ENCODE measurements at regions not wholly inside any gene's neighbourhood (a gene's known extent, or its start where the extent isn't known, plus 50 kb on each side); places are given as distances from the start of the nearest gene placed in this dataset.
"Not testable (repeated sequence)": the region's sequence is repeated elsewhere in the genome, so short reads cannot be mapped to it uniquely, and the experiment has no call there.

DNA sequence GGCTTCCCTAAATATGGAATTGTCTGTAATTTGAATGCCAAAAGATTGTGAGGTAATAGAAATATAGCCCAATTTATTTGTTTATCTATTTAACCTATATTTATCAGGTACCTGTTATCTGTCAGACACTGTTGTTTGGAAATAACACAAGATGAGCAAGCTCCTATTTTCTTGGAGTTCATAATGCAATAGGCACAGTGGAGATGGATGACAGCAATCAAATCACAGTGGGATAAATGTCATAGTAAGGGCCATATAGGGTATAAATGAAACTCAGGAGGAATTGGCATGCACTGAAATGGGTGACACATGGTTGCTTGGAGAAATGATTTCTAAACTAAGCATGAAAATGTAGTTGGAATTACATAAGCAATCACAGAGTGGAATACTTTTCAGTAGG lies 761.8 kb upstream of the MBL2 start:
- H3K9ac ChIP-seq, result no peak overlapping the region
- H3K27me3 Mint-ChIP-seq (ENCODE audit: insufficient read depth, low read depth), result peaks cover 2% of the 10 kb centered on the region
- DNase-seq (ENCODE audit: low spot score), result no peak
- TF ChIP-seq EZH2phosphoT487 (IDR thresholded peaks at IDR 0.05), result no peak
- no peak for TF ChIP-seq EZH2 (IDR thresholded peaks at IDR 0.05)
- H3K9me3 ChIP-seq (ENCODE audit: low read depth), result no peaks in the 10 kb centered on the region
- no peaks in the 10 kb centered on the region for H3K36me3 ChIP-seq
- H3K79me2 ChIP-seq (ENCODE audit: low read depth), result no peaks in the 10 kb centered on the region
- no peak overlapping the region for H2AFZ ChIP-seq (replicated peaks)
- H3K4me3 Mint-ChIP-seq, result no peak overlapping the region
- no peaks in the 10 kb centered on the region for H3F3A ChIP-seq (ENCODE audit: low read depth)
- H3K27ac ChIP-seq, result no peak overlapping the region
- no peak overlapping the region for H3K27ac Mint-ChIP-seq
- H3K36me3 Mint-ChIP-seq, result no peaks in the 10 kb centered on the region
- H3K4me2 ChIP-seq, result no peak overlapping the region
- no peaks in the 10 kb centered on the region for H4K20me1 ChIP-seq (ENCODE audit: low read depth)
- H3K9me3 Mint-ChIP-seq, result no peaks in the 10 kb centered on the region
- H3K4me1 Mint-ChIP-seq, result no peaks in the 10 kb centered on the region
- H3K4me1 ChIP-seq, result peaks cover 10% of the 10 kb centered on the region
- H3K4me3 ChIP-seq, result no peak overlapping the region
- no peaks in the 10 kb centered on the region for H3K27me3 ChIP-seq

DNA sequence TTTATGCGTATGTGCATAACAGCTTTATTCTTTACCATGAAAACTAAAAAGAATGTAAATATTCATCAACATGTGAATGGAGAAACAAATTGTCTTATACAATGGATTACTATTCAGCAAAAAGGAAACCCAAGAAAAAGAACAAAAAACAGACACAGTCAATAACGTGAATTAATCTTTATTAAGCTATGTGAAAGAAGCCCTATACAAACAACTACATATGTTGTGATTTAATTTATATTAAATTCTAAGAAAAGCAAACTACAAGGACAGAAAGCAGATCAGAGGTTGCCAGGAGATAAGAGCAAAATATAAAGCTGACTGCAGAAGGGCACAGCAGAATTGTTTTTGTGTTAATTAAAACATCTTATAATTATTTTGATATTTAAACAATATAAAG lies 756.4 kb upstream of the MBL2 start:
- Mint-ChIP-seq H3K36me3 (no peaks in the 10 kb centered on the region), H3K27ac (no peak overlapping the region), H3K4me3 (no peak overlapping the region), H3K27me3 (ENCODE audit: insufficient read depth, low read depth) (no peaks in the 10 kb centered on the region), H3K4me1 (no peaks in the 10 kb centered on the region), H3K9me3 (no peaks in the 10 kb centered on the region)
- no peaks in the 10 kb centered on the region for H3K27me3 ChIP-seq
- H3K4me1 ChIP-seq, result peaks cover 19% of the 10 kb centered on the region
- H3K9me3 ChIP-seq (ENCODE audit: low read depth), result no peaks in the 10 kb centered on the region
- no peak overlapping the region for H3K27ac ChIP-seq
- H3K9ac ChIP-seq, result no peak overlapping the region
- no peak for DNase-seq (ENCODE audit: low spot score)
- H2AFZ ChIP-seq (replicated peaks), result no peak overlapping the region
- H3K36me3 ChIP-seq, result no peaks in the 10 kb centered on the region
- H4K20me1 ChIP-seq (ENCODE audit: low read depth), result no peaks in the 10 kb centered on the region
- no peaks in the 10 kb centered on the region for H3K79me2 ChIP-seq (ENCODE audit: low read depth)
- TF ChIP-seq CTCF (IDR thresholded peaks at IDR 0.05) (no peak), EZH2 (IDR thresholded peaks at IDR 0.05) (no peak), EZH2phosphoT487 (IDR thresholded peaks at IDR 0.05) (no peak)
- no peak overlapping the region for H3K4me3 ChIP-seq
- no peak overlapping the region for H3K4me2 ChIP-seq
- H3F3A ChIP-seq (ENCODE audit: low read depth), result peaks cover 2% of the 10 kb centered on the region

GRCh38 chr10:53521046-53521445 lies 748.5 kb upstream of the MBL2 start:
- no peak for TF ChIP-seq EZH2phosphoT487 (IDR thresholded peaks at IDR 0.05)
- TF ChIP-seq CTCF (IDR thresholded peaks at IDR 0.05), result no peak
- TF ChIP-seq EZH2 (IDR thresholded peaks at IDR 0.05), result no peak
- peaks cover 20% of the 10 kb centered on the region for H3K4me1 ChIP-seq
- H3K27me3 Mint-ChIP-seq (ENCODE audit: insufficient read depth, low read depth), result peaks cover 4% of the 10 kb centered on the region
- no peak for DNase-seq (ENCODE audit: low spot score)
- peaks cover 14% of the 10 kb centered on the region for H3F3A ChIP-seq (ENCODE audit: low read depth)
- peaks cover 5% of the 10 kb centered on the region for H3K36me3 ChIP-seq
- H2AFZ ChIP-seq (replicated peaks), result no peak overlapping the region
- H3K9ac ChIP-seq, result no peak overlapping the region
- H3K4me2 ChIP-seq, result no peak overlapping the region
- no peaks in the 10 kb centered on the region for H3K79me2 ChIP-seq (ENCODE audit: low read depth)
- H3K4me3 ChIP-seq, result no peak overlapping the region
- H4K20me1 ChIP-seq (ENCODE audit: low read depth), result no peaks in the 10 kb centered on the region
- H3K27ac ChIP-seq, result no peak overlapping the region
- H3K9me3 ChIP-seq (ENCODE audit: low read depth), result peaks cover 13% of the 10 kb centered on the region
- peaks cover 1% of the 10 kb centered on the region for H3K36me3 Mint-ChIP-seq
- H3K27me3 ChIP-seq, result no peaks in the 10 kb centered on the region
- peaks cover 2% of the 10 kb centered on the region for H3K4me1 Mint-ChIP-seq
- H3K4me3 Mint-ChIP-seq, result no peak overlapping the region
- no peak overlapping the region for H3K27ac Mint-ChIP-seq
- H3K9me3 Mint-ChIP-seq, result peaks cover 13% of the 10 kb centered on the region

GRCh38 chr10:53508197-53508596 lies 735.6 kb upstream of the MBL2 start:
- H3K4me3 Mint-ChIP-seq, result no peak overlapping the region
- DNase-seq (ENCODE audit: low spot score), result no peak

GRCh38 chr10:53504492-53504891 lies 731.9 kb upstream of the MBL2 start:
- H3K36me3 ChIP-seq, H3K4me1 Mint-ChIP-seq: not testable (repeated sequence)

More at GRCh38 chr10:53508197-53508596, 735.6 kb upstream of the MBL2 start:
- H3F3A ChIP-seq (ENCODE audit: low read depth), result no peaks in the 10 kb centered on the region
- H3K4me2 ChIP-seq, result peak overlapping the region; percentile 0
- no peaks in the 10 kb centered on the region for H3K36me3 Mint-ChIP-seq
- peaks cover 2% of the 10 kb centered on the region for H3K4me1 Mint-ChIP-seq
- no peak overlapping the region for H3K4me3 ChIP-seq
- TF ChIP-seq EZH2phosphoT487 (IDR thresholded peaks at IDR 0.05) (no peak), CTCF (IDR thresholded peaks at IDR 0.05) (no peak), EZH2 (IDR thresholded peaks at IDR 0.05) (no peak)
- no peaks in the 10 kb centered on the region for H3K27me3 Mint-ChIP-seq (ENCODE audit: insufficient read depth, low read depth)
- H3K27ac ChIP-seq, result no peak overlapping the region
- H3K79me2 ChIP-seq (ENCODE audit: low read depth), result no peaks in the 10 kb centered on the region
- H3K9ac ChIP-seq, result no peak overlapping the region
- peaks cover 3% of the 10 kb centered on the region for H3K9me3 Mint-ChIP-seq
- peaks cover 8% of the 10 kb centered on the region for H3K4me1 ChIP-seq
- no peaks in the 10 kb centered on the region for H3K27me3 ChIP-seq
- H4K20me1 ChIP-seq (ENCODE audit: low read depth), result no peaks in the 10 kb centered on the region
- H3K9me3 ChIP-seq (ENCODE audit: low read depth), result no peaks in the 10 kb centered on the region
- H3K36me3 ChIP-seq, result no peaks in the 10 kb centered on the region
- H3K27ac Mint-ChIP-seq, result no peak overlapping the region
- peak overlapping the region; percentile 76 for H2AFZ ChIP-seq (replicated peaks)

More at GRCh38 chr10:53504492-53504891, 731.9 kb upstream of the MBL2 start:
- H3K27ac Mint-ChIP-seq; H4K20me1 ChIP-seq (ENCODE audit: low read depth); H3K27me3 ChIP-seq; H3K9me3 Mint-ChIP-seq; H3K27ac ChIP-seq; H3K4me3 Mint-ChIP-seq; H3K9ac ChIP-seq; H3F3A ChIP-seq (ENCODE audit: low read depth); H3K4me2 ChIP-seq; H3K79me2 ChIP-seq (ENCODE audit: low read depth); H3K4me1 ChIP-seq; H3K27me3 Mint-ChIP-seq (ENCODE audit: insufficient read depth, low read depth); H3K9me3 ChIP-seq (ENCODE audit: low read depth); H2AFZ ChIP-seq (replicated peaks); H3K36me3 Mint-ChIP-seq; H3K4me3 ChIP-seq; DNase-seq (ENCODE audit: low spot score): not testable (repeated sequence)
